Breast epithelium (tissue), 3 donors: ENCODE measurements at regions not wholly inside any gene's neighbourhood (a gene's known extent, or its start where the extent isn't known, plus 50 kb on each side); places are given as distances from the start of the nearest gene placed in this dataset.

Experiments
- POLR2A ChIP-seq: fragments of 450-650 bp; IDR thresholded peaks from one replicate; pipeline ENCODE4 v1.6.1; 2016; ENCODE audit warnings: antibody characterized with exemption, mild to moderate bottlenecking, moderate library complexity
- POLR2AphosphoS5 ChIP-seq, 3 donors: sonication (generic); formaldehyde crosslinking; IDR thresholded peaks; one replicate each; pipeline ENCODE4 v1.6.1; 2017; ENCODE audit warnings: antibody characterized with exemption in 3 of 3
- TF ChIP-seq, protein P1 (sequence below), 3 donors: fragments of 450-650 bp; IDR thresholded peaks; one replicate each; pipeline ENCODE4 v1.5.1; 2016 to 2017; ENCODE audit warnings: antibody characterized with exemption in 3 of 3, mild to moderate bottlenecking in 3 of 3, moderate library complexity in 3 of 3

DNA sequence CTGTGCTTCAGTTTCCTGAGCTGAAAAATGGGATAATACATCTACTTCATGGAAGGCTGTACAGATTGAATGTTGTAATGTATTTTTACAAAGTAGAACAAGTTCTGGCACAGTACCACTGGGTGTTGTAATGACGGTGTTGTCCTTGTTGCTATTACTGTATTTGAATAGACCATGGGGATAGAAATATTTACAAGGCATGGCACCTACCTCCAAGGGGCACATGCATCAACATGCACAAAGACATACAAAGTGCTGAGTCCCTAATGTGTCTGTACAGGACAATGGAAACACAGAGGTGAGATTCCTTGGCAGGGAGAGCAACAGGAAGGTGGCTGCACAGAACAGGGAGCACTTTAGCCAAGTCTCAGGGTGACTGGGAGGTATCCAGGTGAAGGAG lies 930.6 kb upstream of the TMEM132C start:
- no peak for TF ChIP-seq POLR2A
- no peak for TF ChIP-seq POLR2AphosphoS5 (IDR thresholded peaks at IDR 0.05)
- TF ChIP-seq, protein P1, sequence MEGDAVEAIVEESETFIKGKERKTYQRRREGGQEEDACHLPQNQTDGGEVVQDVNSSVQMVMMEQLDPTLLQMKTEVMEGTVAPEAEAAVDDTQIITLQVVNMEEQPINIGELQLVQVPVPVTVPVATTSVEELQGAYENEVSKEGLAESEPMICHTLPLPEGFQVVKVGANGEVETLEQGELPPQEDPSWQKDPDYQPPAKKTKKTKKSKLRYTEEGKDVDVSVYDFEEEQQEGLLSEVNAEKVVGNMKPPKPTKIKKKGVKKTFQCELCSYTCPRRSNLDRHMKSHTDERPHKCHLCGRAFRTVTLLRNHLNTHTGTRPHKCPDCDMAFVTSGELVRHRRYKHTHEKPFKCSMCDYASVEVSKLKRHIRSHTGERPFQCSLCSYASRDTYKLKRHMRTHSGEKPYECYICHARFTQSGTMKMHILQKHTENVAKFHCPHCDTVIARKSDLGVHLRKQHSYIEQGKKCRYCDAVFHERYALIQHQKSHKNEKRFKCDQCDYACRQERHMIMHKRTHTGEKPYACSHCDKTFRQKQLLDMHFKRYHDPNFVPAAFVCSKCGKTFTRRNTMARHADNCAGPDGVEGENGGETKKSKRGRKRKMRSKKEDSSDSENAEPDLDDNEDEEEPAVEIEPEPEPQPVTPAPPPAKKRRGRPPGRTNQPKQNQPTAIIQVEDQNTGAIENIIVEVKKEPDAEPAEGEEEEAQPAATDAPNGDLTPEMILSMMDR (IDR thresholded peaks at IDR 0.05): no peak
